Stomach (tissue), 4 donors: ENCODE measurements at regions not wholly inside any gene's neighbourhood (a gene's known extent, or its start where the extent isn't known, plus 50 kb on each side); places are given as distances from the start of the nearest gene placed in this dataset.
"Not testable (repeated sequence)": the region's sequence is repeated elsewhere in the genome, so short reads cannot be mapped to it uniquely, and the experiment has no call there.

ENCODE experiments used
- EP300 ChIP-seq: sonication (generic); formaldehyde crosslinking; IDR thresholded peaks from one replicate; pipeline ENCODE4 v1.6.1; 2017; ENCODE audit warnings: antibody characterized with exemption
- POLR2A ChIP-seq, 4 donors: fragments of 450-650 bp; IDR thresholded peaks; one replicate each; pipeline ENCODE4 v1.6.1; 2016; ENCODE audit warnings: antibody characterized with exemption in 4 of 4, control low read depth in 2 of 4, mild to moderate bottlenecking in 1 of 4, moderate library complexity in 1 of 4
- POLR2AphosphoS5 ChIP-seq, 3 donors: sonication (generic); formaldehyde crosslinking; IDR thresholded peaks; one replicate each; pipeline ENCODE4 v1.6.1; 2016; ENCODE audit warnings: antibody characterized with exemption in 3 of 3
- TF ChIP-seq, protein P1 (sequence below), 7 experiments: fragments of 450-650 bp in 4 of 7; fragments of 200-600 bp in 3 of 7; sonication (generic) in 3 of 7; IDR thresholded peaks; one replicate each; pipeline ENCODE4 v1.5.1; 2016 to 2019; ENCODE audit warnings: antibody characterized with exemption in 7 of 7, control low read depth in 2 of 7, mild to moderate bottlenecking in 1 of 7

- TF ChIP-seq, protein P1, sequence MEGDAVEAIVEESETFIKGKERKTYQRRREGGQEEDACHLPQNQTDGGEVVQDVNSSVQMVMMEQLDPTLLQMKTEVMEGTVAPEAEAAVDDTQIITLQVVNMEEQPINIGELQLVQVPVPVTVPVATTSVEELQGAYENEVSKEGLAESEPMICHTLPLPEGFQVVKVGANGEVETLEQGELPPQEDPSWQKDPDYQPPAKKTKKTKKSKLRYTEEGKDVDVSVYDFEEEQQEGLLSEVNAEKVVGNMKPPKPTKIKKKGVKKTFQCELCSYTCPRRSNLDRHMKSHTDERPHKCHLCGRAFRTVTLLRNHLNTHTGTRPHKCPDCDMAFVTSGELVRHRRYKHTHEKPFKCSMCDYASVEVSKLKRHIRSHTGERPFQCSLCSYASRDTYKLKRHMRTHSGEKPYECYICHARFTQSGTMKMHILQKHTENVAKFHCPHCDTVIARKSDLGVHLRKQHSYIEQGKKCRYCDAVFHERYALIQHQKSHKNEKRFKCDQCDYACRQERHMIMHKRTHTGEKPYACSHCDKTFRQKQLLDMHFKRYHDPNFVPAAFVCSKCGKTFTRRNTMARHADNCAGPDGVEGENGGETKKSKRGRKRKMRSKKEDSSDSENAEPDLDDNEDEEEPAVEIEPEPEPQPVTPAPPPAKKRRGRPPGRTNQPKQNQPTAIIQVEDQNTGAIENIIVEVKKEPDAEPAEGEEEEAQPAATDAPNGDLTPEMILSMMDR (IDR thresholded peaks at IDR 0.05): not testable (repeated sequence)
- TF ChIP-seq POLR2AphosphoS5 (IDR thresholded peaks at IDR 0.05); EP300; POLR2A (IDR thresholded peaks at IDR 0.05): not testable (repeated sequence)
These were observed 452.9 kb downstream of the SEMA3D start for GRCh38 chr7:84733976-84734375.
